ENCODE measurements at regions not wholly inside any gene's neighbourhood (a gene's known extent, or its start where the extent isn't known, plus 50 kb on each side); places are given as distances from the start of the nearest gene placed in this dataset.

DNA sequence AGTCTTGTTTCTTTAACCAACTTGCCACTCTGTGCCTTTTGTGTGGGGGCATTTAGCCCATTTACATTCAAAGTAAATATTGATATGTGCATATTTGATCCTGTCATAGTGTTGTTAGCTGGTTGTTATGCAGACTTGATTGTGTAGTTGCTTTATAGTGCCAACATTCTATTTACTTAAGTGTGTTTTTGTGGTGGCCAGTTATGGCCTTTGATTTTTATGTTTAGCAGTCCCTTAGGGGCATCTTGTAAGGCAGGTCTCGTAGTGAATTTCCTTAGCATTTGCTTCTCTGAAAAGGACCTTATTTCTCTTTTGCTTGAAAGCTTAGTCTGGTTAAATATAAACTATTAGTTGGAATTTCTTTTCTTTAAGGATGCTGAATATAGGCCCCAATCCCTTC is 282.8 kb upstream of the NECTIN3 start:
- no peak for DNase-seq

DNA sequence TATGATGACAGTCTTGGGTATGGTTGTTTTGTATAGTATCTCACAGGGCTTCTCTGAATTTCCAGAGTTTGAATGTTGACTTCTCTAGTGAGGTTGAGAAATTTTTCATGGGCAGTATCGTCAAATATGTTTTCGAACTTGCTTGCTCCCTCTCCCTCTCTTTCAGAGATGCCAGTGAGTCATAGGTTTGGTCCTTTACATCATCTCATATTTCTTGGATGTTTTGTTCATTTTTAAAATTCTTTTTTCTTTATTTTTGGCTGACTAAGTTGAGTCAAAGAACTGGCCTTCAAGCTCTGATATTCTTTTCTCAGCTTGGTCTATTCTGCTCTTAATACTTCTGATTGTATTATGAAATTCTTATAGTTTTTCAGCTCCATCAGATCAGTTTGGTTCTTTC is 282.3 kb upstream of the NECTIN3 start:
- no peak for DNase-seq

DNA sequence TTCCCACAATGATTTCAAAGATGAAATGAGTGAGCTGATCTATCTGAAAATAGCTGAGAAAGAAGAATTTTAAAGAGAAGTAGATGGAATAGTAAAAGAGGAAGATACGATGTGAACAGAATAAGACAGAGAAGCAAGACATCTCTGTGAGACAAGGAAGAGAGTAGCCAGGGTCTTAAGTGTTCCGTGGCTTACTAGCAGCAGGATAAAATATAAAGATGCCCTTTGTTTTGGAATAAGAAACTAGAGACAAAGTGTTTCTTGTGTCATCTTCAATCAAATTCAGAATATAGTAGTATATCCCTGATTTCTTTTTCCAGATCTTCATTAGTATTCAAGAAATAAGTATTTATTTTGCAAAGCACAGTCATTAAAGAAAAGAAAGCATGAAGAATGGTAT is 281.0 kb upstream of the NECTIN3 start:
- no peak for DNase-seq

DNA sequence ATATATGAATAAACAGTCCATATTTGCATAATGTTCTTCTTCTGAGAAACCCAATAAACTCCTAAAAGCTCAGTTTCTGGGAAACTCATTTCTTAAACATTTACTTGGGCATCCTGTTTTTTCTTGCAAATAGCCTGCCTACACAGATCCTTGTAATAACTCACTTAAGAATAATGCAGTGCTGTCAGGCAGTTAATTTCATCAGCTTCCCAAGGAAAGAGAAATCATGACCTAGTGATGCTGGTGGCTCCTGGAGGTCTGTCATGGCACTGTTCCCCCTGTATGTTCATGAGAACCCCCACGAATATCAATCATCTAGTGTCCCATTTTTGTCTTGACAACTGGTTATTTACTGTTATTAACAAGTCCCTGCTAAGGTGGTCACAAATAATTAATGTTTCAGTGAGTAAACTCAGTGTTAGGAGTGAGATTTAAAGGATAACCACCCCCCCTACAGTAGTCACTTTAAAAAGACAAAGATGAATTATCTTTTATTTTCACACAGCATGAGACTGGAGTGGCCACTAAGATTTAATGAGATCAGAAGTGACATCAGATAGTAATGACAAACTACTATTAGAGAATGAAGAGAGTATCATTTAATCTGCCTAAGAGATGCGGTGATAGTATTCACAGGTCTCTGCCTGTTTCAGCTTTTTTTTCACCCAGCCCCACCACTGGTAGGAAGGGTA is 279.5 kb upstream of the NECTIN3 start:
- no peak for DNase-seq

DNA sequence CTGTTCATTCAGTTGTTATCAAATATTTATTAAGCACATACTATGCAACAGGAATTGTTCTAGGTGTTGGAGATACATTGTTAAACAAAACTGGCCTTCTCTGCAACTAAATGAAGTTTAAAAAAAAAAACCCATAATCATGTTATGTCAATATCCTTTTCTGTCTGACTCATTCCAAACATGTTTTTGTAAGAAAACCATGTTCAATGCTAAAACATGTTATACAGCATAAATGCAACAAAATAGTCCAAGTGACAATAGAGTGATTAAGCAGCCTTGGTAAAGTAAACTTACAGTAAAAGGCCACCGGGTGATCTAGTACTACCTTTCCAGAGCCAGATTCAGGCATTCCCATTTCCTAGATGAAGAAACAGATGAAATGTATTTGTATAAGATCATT is 278.0 kb upstream of the NECTIN3 start:
- no peak for DNase-seq

DNA sequence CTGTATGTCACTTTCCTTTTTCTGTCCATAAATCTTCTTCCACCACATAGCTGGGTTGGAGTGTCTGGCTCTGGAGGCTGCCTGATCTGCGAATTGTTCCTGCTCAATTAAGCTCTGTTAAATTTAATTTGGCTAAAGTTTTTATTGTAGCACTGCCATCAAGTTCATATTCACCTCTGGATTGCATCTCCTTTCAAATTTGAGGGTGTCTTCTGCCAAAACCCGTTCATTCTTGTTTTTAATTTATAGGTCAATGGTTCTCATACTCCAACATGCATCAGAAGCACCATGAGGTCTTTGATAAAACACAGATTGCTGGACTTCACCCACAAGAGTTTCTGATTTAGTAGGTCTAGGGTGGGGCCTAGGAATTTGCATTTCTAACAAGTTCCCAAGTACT is 276.5 kb upstream of the NECTIN3 start:
- DNase-seq: no peak

DNA sequence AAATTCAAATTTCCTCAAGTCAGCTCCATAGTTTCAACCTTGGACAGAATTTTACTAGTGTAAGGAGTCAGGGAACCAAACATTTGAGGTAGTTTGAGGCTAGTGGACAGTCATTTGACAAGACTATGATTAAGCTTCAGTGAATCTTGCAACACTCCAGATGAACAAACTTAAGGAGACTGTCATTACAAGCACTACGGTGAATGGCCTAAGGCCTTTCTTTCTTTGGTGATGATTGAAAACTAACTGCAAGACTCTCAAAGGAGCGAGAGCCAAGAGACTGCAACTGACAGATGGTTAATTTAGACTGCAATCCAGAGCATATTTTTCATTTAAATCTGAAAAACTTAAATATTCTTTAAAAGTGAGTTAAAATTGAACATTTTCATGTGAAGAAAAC is 272.3 kb upstream of the NECTIN3 start:
- no peak for DNase-seq

DNA sequence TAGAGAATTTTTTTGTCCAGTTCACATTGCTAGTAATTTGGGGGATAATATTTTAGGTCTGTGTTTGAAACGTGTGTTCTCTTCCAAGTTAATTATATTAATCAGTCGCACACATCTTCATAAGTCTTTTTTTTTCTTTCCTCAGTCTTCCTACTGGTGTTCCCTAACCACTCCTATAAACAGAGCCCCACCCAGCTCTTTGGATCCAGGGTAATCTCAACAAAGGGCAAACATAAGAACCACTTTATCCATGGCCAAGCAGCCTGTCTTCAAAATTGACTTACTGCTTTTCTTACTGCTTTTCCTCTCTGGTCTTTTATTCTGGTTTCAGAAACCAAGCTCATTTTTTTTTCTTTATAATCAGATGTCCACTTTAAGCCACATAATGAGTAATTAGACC is 266.8 kb upstream of the NECTIN3 start:
- DNase-seq: no peak

DNA sequence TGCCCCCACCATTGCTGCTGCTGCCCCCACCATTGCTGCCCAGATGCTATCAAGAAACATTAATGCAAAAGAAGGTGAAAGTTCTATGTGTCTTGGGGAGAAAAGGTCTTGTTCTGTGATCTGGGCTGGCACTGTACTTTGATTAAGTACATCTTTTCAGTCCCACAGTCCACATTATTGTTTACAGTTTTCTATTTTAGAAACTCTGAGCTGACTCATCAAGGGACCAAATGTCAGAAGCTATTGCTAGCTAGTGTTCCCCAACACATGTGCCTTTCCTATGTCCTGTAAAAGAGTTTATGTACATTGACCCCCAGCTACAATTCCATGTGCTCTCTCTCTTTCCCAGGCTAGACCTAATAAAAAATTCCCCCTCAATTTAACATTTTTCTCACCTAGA is 264.7 kb upstream of the NECTIN3 start:
- DNase-seq: no peak

DNA sequence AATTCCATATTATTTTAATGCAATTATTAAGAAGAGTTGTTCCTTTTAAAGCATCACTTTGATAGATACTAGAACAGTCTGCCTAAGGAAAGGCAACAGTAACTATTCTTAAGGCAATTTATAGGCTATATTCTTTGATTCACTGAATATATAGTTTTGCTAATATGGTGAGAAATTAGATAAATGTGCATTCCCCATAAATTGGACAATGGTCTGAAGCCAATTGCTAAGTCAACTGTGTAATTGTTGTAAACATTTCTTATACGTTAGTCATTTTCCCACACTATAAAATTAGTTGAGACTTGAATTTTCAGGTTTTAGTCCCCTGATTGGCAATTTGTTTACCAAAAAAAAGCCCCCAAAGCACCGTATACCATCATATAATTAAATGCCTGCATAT is 263.0 kb upstream of the NECTIN3 start:
- no peak for DNase-seq

DNA sequence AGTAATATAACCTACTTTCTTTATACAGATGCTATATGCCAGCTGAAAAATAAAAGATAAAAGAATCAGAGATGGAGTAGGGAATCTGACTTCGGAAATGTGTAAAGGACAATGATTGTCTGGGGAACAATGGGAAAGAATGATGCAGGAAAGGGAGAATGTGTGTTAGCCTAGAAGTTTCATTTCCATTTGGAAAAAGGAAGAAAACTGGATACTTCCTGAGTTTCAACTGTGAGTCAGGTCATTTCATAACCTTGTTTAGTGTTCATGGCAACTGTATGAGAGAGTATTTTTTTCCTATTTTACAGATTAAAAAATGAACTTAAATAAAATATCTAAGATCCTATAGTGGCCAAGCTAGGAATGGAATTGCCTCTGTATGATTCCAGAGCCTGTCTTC is 261.3 kb upstream of the NECTIN3 start:
- DNase-seq: no peak

DNA sequence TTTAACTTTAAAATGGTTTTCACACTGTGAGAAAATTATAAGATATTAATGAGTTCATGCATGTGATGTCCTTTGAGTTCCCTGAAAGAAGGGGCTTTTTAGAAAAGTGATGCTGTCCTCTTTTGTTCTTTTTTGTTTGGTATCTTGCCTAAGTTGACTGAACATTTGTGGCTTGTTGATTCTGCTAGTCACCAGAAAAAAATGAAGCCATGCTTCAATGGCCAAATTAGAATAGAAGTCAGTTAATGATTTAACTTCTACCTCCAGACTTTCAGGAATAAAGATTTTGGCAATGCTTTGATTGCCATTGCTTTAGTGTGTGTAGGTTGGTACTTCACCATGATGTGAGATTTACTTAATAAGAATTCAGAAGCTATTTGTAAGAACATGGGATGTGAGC is 260.6 kb upstream of the NECTIN3 start:
- no peak for DNase-seq

DNA sequence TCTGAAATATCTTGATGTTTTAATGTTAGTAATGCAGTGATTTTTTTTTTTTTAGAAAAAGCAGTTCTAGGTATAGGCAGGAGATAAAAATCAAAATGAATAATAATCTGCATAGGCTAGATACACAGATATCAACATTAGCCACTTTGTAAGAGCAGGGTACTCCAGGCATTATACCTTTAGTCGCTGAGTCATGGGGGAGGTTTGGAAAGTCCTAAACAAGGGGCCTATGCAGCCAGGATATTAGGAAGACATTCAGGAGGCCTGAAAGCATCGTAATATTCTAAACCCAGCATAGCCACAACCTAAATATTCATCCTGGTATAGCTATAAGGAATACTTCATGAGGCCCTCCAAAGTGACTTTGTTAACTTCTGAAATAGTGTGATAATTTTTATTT is 258.1 kb upstream of the NECTIN3 start:
- no peak for DNase-seq

DNA sequence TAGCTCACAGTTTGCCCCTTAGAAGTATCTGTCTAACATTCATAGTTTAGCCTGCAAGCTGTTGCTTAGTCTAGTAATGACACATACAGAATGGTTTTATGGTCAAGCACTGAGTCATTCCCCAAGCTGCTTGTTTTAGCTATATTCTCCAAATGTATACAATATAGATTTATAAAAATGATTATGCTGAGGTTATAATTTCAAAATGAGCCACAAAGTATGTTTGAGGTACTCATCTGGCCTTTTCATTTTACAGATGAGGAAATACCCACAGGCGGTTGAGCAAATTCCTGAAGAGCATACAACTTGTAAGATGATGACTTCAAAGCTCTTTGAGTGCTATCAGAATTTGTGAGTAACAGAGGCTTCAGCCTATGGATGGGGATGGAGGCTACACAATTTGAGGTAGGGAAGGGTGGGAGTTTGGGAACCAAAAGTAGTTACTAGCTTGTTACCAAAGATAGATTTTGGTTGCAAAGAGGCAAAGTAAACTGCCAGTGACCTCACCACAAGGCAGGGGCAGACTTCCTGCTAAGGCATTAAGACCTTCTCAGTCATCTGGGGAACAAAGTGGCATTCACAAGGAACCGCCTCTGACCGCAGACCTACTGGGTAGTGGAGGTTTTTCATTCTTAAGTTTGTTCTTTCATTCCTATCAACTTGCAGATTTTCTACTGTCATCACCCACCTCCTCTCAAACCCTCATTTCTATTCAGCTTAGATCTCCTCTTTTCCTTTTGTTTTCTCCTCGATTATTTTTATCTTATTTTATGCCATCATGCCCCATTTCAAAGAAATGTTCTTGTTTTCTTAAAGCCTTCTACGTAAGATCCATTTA is 257.2 kb upstream of the NECTIN3 start:
- no peak for DNase-seq

DNA sequence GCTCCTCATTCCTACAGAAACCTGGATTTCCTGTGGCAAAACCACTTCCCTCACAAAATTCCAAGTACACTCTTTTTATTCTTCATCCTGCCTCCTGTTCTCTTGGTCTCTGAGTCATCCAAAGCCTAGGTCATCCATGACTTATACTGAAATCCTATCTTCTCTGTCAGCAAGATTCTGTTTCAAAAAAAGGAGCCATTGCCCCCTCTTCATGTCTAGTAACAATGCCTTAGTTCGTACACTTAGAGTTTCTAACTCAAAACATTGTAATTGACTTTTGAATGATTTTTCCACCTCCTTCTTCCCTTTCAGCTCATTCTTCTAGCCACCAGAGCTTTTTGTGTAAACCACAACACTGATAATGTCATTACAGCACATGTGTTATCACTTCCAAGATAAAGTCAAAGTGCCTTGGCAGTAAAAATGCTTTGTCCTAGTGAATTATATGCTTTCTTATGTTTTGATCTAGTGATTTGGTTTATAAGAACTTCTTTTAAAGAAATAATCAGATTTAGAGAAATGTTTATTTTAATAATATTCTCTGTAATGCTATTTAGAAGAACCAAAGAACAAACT is 256.5 kb upstream of the NECTIN3 start:
- no peak for DNase-seq

DNA sequence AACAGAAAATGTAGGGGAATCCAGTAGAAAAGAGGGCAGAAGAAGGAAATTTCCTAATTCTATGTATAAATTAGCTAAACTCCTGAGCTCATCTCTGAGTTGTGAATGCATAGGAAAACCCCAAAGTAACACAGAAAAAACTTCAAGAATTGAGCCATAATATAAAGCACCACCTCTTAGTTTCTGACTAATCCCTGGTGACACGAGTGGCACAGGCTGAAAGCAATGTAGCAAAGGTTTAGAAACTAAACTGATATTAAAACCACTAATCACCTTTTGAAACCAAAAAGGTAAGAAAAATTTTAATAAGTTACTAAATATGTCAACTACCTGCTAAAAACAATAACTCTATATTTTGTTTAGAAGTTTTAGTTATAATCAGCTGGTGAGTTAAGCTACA is 255.6 kb upstream of the NECTIN3 start:
- no peak for DNase-seq

DNA sequence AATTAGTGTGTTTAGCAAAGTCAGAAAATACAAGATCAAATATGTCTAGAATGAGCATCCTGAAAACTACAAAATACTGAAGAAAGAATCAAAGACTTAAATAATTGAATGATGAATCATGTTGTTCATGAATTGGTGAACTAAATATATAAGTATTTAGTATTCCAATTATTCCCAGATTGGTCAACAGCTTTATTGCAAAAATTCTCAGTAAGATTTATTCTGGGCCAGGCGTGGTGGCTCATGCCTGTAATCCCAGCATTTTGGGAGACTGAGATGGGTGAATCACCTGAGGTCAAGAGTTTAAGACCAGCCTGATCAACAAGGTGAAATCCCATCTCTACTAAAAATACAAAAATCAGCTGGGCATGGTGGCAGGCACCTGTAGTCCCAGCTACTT is 250.0 kb upstream of the NECTIN3 start:
- DNase-seq: no peak

DNA sequence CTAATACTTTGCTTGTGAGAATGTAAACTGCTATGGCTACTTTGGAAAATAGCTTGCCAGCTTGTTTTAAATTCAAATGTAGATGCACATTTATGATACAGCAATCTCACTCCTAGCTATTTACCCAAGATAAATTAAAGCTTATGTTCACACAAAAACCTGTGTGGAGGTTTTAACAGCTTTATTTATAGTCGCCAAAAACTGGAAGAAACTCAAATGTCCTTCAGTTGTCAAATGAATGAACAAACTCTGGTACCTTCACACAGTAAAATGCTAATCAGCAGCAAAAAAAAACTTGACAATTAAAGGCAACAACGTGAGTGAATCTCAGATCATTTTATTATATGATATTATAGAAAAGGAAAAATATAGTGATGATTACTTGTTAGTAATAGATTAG is 248.6 kb upstream of the NECTIN3 start:
- no peak for DNase-seq

DNA sequence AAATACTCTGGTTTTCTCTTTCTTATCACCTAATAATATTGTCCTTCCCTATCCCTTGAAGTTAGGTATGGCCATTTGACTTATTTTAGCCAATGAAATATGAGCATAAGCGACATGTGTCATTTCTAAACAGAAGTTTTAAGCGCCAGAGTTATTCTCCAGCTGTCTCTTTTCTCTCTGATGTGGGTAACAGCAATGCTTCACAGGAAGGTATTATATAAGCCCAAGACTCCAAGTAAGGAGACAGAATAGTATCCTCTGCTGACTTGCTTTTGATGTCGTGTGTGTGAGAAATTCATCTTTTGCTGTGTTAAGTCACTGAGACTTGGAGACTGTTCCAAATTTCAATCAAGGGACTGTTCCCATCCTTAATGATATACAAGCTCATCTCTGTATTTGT is 224.6 kb upstream of the NECTIN3 start:
- DNase-seq: no peak

DNA sequence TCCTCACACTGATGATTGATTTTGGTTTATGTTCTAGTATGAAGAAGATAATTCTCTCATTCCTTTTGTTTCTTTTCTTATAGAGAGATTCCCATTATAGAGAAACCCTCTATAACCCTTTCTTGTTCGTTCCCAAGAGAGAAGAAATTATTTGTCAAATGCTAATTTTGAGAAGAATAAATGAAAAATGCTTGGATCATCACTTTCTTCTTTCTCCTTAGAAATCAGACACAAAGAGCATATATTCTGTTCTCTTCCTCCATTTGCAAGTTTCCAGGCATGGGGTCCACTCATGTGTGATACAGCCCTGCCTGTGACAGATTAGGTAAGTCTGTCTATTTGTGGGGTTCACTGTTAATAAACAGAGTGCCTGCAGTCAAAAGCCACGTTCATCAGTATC is 222.6 kb upstream of the NECTIN3 start:
- no peak for DNase-seq

DNA sequence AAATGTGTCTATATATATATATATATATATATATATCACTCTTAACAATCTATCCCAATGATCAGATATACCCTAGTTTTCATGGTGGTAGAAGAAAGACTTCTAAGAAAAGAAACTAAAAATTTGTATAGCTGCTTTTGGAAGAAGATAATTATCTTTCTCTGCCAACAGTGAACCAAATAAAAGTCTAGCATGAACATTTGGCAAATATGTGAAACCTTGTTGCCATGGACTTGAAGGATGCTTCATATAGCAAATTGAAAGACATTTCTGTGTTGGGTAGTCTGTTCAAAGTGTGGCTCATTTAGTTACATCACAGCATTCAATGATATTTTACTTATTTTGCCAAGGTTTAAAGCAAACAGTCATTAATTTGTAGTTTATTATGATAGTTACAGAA is 219.9 kb upstream of the NECTIN3 start:
- DNase-seq: no peak

DNA sequence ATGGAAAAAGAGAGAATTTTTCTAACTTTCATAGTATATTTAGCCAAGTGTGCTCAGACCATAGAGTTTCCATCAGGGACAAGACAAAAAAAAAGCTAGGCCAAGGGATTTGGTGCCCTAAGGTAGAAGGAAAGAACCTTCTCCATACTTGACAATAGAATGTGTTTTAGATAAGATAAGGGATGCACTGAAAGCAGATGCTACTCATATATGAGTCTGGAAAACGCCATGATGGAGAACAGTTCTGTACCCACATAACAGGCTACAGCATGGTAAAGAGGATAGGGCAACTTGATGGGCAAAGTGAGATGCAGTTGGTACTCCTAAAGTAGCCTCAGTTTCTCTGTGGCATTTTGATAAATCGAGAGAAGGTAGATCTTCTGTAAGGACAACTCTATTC is 216.4 kb upstream of the NECTIN3 start:
- DNase-seq: no peak

DNA sequence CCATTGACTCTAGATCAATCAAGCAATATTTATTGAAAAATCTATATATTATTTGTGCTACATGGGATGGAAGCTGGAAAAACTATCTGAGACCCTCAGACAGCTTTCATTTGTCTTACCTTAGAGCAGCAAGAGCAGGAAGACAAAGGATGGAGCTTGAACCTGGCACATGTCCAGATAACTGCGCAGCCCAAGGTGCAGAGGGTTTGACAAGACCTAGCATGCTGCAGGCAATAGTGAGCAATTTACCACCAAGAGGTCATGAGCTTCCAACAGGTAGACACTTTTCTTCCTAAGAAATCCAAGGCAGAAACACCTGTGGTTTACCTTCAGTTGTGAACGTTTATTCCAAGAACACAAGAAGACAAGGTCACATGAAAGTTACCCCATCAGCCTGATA is 214.7 kb upstream of the NECTIN3 start:
- DNase-seq: no peak

DNA sequence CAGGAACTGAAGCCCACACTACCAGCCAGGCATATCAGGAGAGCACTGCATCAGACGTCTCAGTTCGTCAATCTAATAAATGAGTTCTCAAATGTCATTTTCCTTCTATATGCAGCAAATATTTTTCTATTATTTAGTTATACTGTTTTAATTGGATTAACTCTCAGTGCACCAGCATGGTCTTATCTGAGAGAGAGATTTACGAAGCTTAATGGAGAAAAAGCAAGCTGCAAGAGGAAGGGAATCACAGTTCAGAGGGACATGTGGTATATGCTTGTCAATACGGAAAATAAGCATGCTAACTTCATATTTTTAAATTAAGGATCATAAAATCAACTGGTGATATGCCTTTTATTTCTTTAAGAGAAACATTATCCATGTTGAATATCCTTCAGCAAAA is 213.1 kb upstream of the NECTIN3 start:
- no peak for DNase-seq

DNA sequence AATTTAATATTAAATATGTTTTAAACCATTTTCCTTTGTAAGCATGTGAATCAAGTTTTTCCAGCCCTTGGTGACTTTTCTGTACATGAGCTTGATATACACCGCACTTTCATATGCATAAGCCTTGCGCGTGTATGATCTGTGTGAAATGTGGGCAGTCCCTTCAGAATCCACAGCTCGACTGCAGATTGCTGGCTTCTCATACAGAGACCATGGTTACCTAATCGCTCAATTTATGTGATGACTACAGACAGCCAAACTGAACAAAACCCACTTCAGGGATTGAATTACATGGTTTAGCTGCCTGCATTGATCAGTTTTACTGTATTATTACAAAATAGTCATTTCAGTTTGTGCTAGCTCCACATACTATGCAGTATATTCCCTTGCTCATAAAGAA is 212.3 kb upstream of the NECTIN3 start:
- no peak for DNase-seq

Data from bone marrow (tissue), 2 donors.